Panc1 (cell line): ENCODE measurements at regions not wholly inside any gene's neighbourhood (a gene's known extent, or its start where the extent isn't known, plus 50 kb on each side); places are given as distances from the start of the nearest gene placed in this dataset.

Experiments used
- ATAC-seq: fragments of 200-7000 bp; cut with Tn5 transposase; 2 replicates; pipeline ENCODE4 v1.9.1; 2020; ENCODE audit warnings: mild to moderate bottlenecking, moderate library complexity
- BruUV-seq: library from RNA; stranded (reverse); fragments of 400-500 nt; replicated peaks from 2 replicates; lab custom pipeline; 2021; lab: Mats Ljungman, UMichigan
- CTCF ChIA-PET: fragments of 300-600 bp; sonication (Branson Sonifier 250); formaldehyde crosslinking; loops from one replicate; lab custom pipeline; 2022; ENCODE audit warnings: antibody characterized with exemption; lab: Charles Lee
- POLR2A ChIA-PET: fragments of 300-600 bp; sonication (Branson Sonifier 250); formaldehyde crosslinking; loops from one replicate; lab custom pipeline; 2022; ENCODE audit warnings: antibody characterized with exemption; lab: Charles Lee
- DNase-seq: peaks from one replicate; pipeline ENCODE4 v3.0.0-alpha.2; 2010; ENCODE audit warnings: low read depth, low spot score
- H3K27ac ChIP-seq: 2 replicates; pipeline ENCODE4 v1.5.1; 2011; ENCODE audit warnings: mild to moderate bottlenecking, low read length, inconsistent platforms
- H3K27me3 ChIP-seq: fragments of 200-500 bp; sonication (Bioruptor generic); 2 replicates; pipeline ENCODE4 v1.6.0; 2014; ENCODE audit warnings: low read length, inconsistent platforms; ENCODE audit not compliant: control insufficient read depth, insufficient read depth
- H3K36me3 ChIP-seq: fragments of 200-500 bp; sonication (Bioruptor generic); 2 replicates; pipeline ENCODE4 v1.5.1; 2014; ENCODE audit warnings: inconsistent platforms, mild to moderate bottlenecking, low read length, moderate library complexity; ENCODE audit not compliant: control insufficient read depth, insufficient read depth
- H3K4me1 ChIP-seq: 2 replicates; pipeline ENCODE4 v1.5.1; 2011; ENCODE audit warnings: inconsistent platforms, mild to moderate bottlenecking, low read length, moderate library complexity; ENCODE audit not compliant: control insufficient read depth, insufficient read depth
- H3K4me3 ChIP-seq, 2 experiments: 2 replicates each; pipeline ENCODE4 v1.5.1; 2011 to 2012; ENCODE audit warnings: low read depth in 2 of 2, low read length in 2 of 2, mild to moderate bottlenecking in 2 of 2, inconsistent platforms in 1 of 2, moderate library complexity in 1 of 2
- H3K9me3 ChIP-seq: fragments of 200-500 bp; sonication (Bioruptor generic); 2 replicates; pipeline ENCODE4 v1.5.1; 2014; ENCODE audit warnings: low read depth, mild to moderate bottlenecking, inconsistent platforms, low read length, moderate library complexity; ENCODE audit not compliant: control insufficient read depth, insufficient read depth
- CTCF ChIP-seq: fragments of 450-650 bp; IDR thresholded peaks from 2 replicates; pipeline ENCODE4 v1.5.1; 2017; ENCODE audit warnings: mild to moderate bottlenecking
- POLR2AphosphoS5 ChIP-seq: IDR thresholded peaks from 2 replicates; pipeline ENCODE4 v1.6.1; 2012; ENCODE audit warnings: mild to moderate bottlenecking, low read depth, low read length, moderate library complexity
- REST ChIP-seq, 2 experiments: IDR thresholded peaks; 2 replicates each; pipeline ENCODE4 v1.6.1; 2011 to 2012; ENCODE audit warnings: low read depth in 2 of 2, control low read depth in 1 of 2, low read length in 1 of 2, mild to moderate bottlenecking in 1 of 2, moderate library complexity in 1 of 2; ENCODE audit not compliant: insufficient read depth in 1 of 2
- SIN3A ChIP-seq: IDR thresholded peaks from 2 replicates; pipeline ENCODE4 v1.6.1; 2012; ENCODE audit warnings: low read depth, mild to moderate bottlenecking, low read length, moderate library complexity, borderline replicate concordance; ENCODE audit not compliant: insufficient read depth
- TCF7L2 ChIP-seq: IDR thresholded peaks from 2 replicates; pipeline ENCODE4 v1.6.1; 2011; ENCODE audit warnings: mild to moderate bottlenecking, low read depth, low read length, inconsistent platforms
- in situ Hi-C: cut with HindIII; loops from 2 replicates; pipeline ENCODE4 v1.10.0; 2016; ENCODE audit warnings: low sequenced_read_pairs, low pct_unique_long_range_greater_than_20kb
- intact Hi-C: fragments of 100-400 bp; cut with micrococcal nuclease; formaldehyde crosslinking; loops from one replicate; pipeline ENCODE4 v1.10.0; 2022; ENCODE audit not compliant: unreplicated experiment

- H3K9me3 ChIP-seq, result no peaks in the 10 kb centered on the region
- CTCF ChIA-PET, result no interaction called here
- POLR2A ChIA-PET, result no interaction called here
- in situ Hi-C loops, result no loop called here
- no TSS peak for BruUV-seq
- ATAC-seq (no peak), DNase-seq (no peak)
- no peak for TF ChIP-seq TCF7L2
- TF ChIP-seq REST (IDR thresholded peaks at IDR 0.05; ENCODE audit: insufficient read depth in 1 of 2, low read depth in 2 of 2, low read length in 1 of 2), result no peak
- no peak for TF ChIP-seq CTCF
- TF ChIP-seq POLR2AphosphoS5, result no peak
- no peak for TF ChIP-seq SIN3A
- no peak overlapping the region for H3K4me3 ChIP-seq
- no peaks in the 10 kb centered on the region for H3K4me1 ChIP-seq
- intact Hi-C loops, result no loop called here
- no peaks in the 10 kb centered on the region for H3K27me3 ChIP-seq
- no peak overlapping the region for H3K27ac ChIP-seq
- H3K36me3 ChIP-seq, result no peaks in the 10 kb centered on the region
Observed at GRCh38 chr4:91963486-91963885, 340.3 kb upstream of the GRID2 start.

GRCh38 chr4:91965166-91965565 is 338.6 kb upstream of the GRID2 start:
- ChIA-PET CTCF (no interaction called here), POLR2A (no interaction called here)
- BruUV-seq, result no TSS peak
- Histone ChIP-seq H3K4me3 (no peak overlapping the region), H3K36me3 (no peaks in the 10 kb centered on the region), H3K27me3 (no peaks in the 10 kb centered on the region), H3K9me3 (no peaks in the 10 kb centered on the region), H3K4me1 (no peaks in the 10 kb centered on the region), H3K27ac (no peak overlapping the region)
- in situ Hi-C loops, result no loop called here
- ATAC-seq, result no peak
- intact Hi-C loops, result no loop called here
- TF ChIP-seq TCF7L2, result no peak
- no peak for DNase-seq

- ChIA-PET CTCF (no interaction called here), POLR2A (no interaction called here)
- no peaks in the 10 kb centered on the region for H3K36me3 ChIP-seq
- no peak for DNase-seq
- no peak for TF ChIP-seq CTCF
- no peak for TF ChIP-seq SIN3A
- TF ChIP-seq POLR2AphosphoS5, result no peak
- no peak for TF ChIP-seq TCF7L2
- H3K27me3 ChIP-seq, result no peaks in the 10 kb centered on the region
- ATAC-seq, result no peak
- no TSS peak for BruUV-seq
- intact Hi-C loops, result no loop called here
- H3K4me3 ChIP-seq, result no peak overlapping the region
- in situ Hi-C loops, result no loop called here
- no peaks in the 10 kb centered on the region for H3K9me3 ChIP-seq
- no peak overlapping the region for H3K27ac ChIP-seq
- H3K4me1 ChIP-seq, result no peaks in the 10 kb centered on the region
Observed at GRCh38 chr4:91973479-91974153, 330.1 kb upstream of the GRID2 start.
